ENCODE measurements at regions not wholly inside any gene's neighbourhood (a gene's known extent, or its start where the extent isn't known, plus 50 kb on each side); places are given as distances from the start of the nearest gene placed in this dataset.

GRCh38 chr1:78715181-78715661 lies 65.6 kb downstream of the IFI44 start:
- DNase-seq (no peak), ATAC-seq (no peak)
- H3K4me1 ChIP-seq: no peaks in the 10 kb centered on the region
- intact Hi-C loops (cut with DNase I): no loop called here
- no peak overlapping the region for H3K4me3 ChIP-seq
- H3K27me3 ChIP-seq (ENCODE audit: insufficient read depth in 3 of 3, low read length in 2 of 3): no peaks in the 10 kb centered on the region
- H3K36me3 ChIP-seq (ENCODE audit: insufficient read depth in 1 of 2, low read depth in 1 of 2): no peaks in the 10 kb centered on the region
- H3K27ac ChIP-seq: no peak overlapping the region
- no peak for TF ChIP-seq CTCF (IDR thresholded peaks at IDR 0.05)
- H3K9me3 ChIP-seq: no peaks in the 10 kb centered on the region

- DNase-seq: no peak
- intact Hi-C loops (cut with DNase I): no loop called here
- no peaks in the 10 kb centered on the region for H3K27me3 ChIP-seq (ENCODE audit: insufficient read depth in 3 of 3, low read length in 2 of 3)
Measured at GRCh38 chr1:78716186-78716585, 66.6 kb downstream of the IFI44 start.

GRCh38 chr1:78718566-78718965 lies 68.9 kb downstream of the IFI44 start:
- H3K36me3 ChIP-seq (ENCODE audit: insufficient read depth in 1 of 2, low read depth in 1 of 2): no peaks in the 10 kb centered on the region
- TF ChIP-seq CTCF (IDR thresholded peaks at IDR 0.05): no peak
- ATAC-seq: no peak
- intact Hi-C loops (cut with DNase I): no loop called here
- H3K27me3 ChIP-seq (ENCODE audit: insufficient read depth in 3 of 3, low read length in 2 of 3): no peaks in the 10 kb centered on the region
- no peak overlapping the region for H3K4me3 ChIP-seq
- no peak overlapping the region for H3K27ac ChIP-seq
- no peak for DNase-seq
- no peaks in the 10 kb centered on the region for H3K4me1 ChIP-seq
- H3K9me3 ChIP-seq: no peaks in the 10 kb centered on the region
- 63 to 78% (median 64%) methylated on average over 2 of the region's 2 CpGs for WGBS, 3 donors

More at GRCh38 chr1:78716186-78716585, 66.6 kb downstream of the IFI44 start:
- no peak overlapping the region for H3K4me3 ChIP-seq
- no peak for ATAC-seq
- no peaks in the 10 kb centered on the region for H3K4me1 ChIP-seq
- H3K27ac ChIP-seq: no peak overlapping the region
- TF ChIP-seq CTCF (IDR thresholded peaks at IDR 0.05): no peak
- no peaks in the 10 kb centered on the region for H3K36me3 ChIP-seq (ENCODE audit: insufficient read depth in 1 of 2, low read depth in 1 of 2)
- no peaks in the 10 kb centered on the region for H3K9me3 ChIP-seq

- TF ChIP-seq CTCF (IDR thresholded peaks at IDR 0.05): no peak
- no peak for DNase-seq
- no peaks in the 10 kb centered on the region for H3K9me3 ChIP-seq
Measured at GRCh38 chr1:78721136-78721535, 71.5 kb downstream of the IFI44 start.

GRCh38 chr1:78722105-78722504 lies 72.5 kb downstream of the IFI44 start:
- Histone ChIP-seq H3K27ac (no peak overlapping the region), H3K9me3 (no peaks in the 10 kb centered on the region), H3K27me3 (ENCODE audit: insufficient read depth in 3 of 3, low read length in 2 of 3) (no peaks in the 10 kb centered on the region), H3K36me3 (ENCODE audit: insufficient read depth in 1 of 2, low read depth in 1 of 2) (no peaks in the 10 kb centered on the region), H3K4me3 (no peak overlapping the region), H3K4me1 (no peaks in the 10 kb centered on the region)
- no peak for TF ChIP-seq CTCF (IDR thresholded peaks at IDR 0.05)
- DNase-seq (no peak), ATAC-seq (no peak)
- intact Hi-C loops (cut with DNase I): no loop called here
- WGBS, 3 donors: 77 to 86% (median 83%) methylated on average over 2 of the region's 2 CpGs

More at GRCh38 chr1:78721136-78721535, 71.5 kb downstream of the IFI44 start:
- no peak overlapping the region for H3K4me3 ChIP-seq
- H3K27ac ChIP-seq: no peak overlapping the region
- no peaks in the 10 kb centered on the region for H3K27me3 ChIP-seq (ENCODE audit: insufficient read depth in 3 of 3, low read length in 2 of 3)
- intact Hi-C loops (cut with DNase I): no loop called here
- WGBS, 3 donors: 55 to 63% (median 57%) methylated on average over 3 of the region's 3 CpGs
- no peaks in the 10 kb centered on the region for H3K4me1 ChIP-seq
- H3K36me3 ChIP-seq (ENCODE audit: insufficient read depth in 1 of 2, low read depth in 1 of 2): no peaks in the 10 kb centered on the region
- ATAC-seq: no peak

Data from psoas muscle (tissue), 7 donors.